Omental fat pad (tissue), 3 donors: ENCODE measurements at regions not wholly inside any gene's neighbourhood (a gene's known extent, or its start where the extent isn't known, plus 50 kb on each side); places are given as distances from the start of the nearest gene placed in this dataset.

ENCODE experiments used
- ATAC-seq: fragments of 150-250 bp; one replicate; pipeline ENCODE4 v1.9.1; 2016; ENCODE audit warnings: mild to moderate bottlenecking, moderate library complexity; ENCODE audit not compliant: low FRiP score
- DNase-seq: peaks from one replicate; pipeline ENCODE4 v3.0.0-alpha.2; 2019; ENCODE audit warnings: low spot score
- CTCF ChIP-seq, 3 donors: fragments of 450-650 bp; IDR thresholded peaks; one replicate each; pipeline ENCODE4 v1.5.1; 2016 to 2017; ENCODE audit warnings: antibody characterized with exemption in 3 of 3, mild to moderate bottlenecking in 3 of 3, moderate library complexity in 2 of 3

- TF ChIP-seq CTCF (IDR thresholded peaks at IDR 0.05): no peak
- ATAC-seq (no peak), DNase-seq (no peak)
Observed at GRCh38 chr9:111131211-111131610, 92.9 kb upstream of the LPAR1 start.

DNA sequence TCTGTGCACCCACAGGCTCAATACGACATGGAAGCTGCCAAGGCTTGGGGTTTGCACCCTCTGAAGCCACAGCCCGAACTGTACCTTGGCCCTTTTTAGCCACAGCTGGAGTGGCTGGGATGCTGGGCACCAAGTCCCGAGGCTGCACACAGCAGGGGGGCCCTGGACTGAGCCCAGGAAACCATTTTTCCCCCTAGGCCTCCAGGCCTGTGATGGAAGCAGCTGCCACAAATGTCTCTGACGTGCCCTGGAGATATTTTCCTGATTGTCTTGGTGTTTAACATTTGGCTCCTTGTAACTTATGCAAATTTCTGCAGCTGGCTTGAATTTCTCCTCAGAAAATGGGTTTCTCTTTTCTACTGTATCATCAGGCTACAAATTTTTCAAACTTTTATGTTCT is 82.3 kb upstream of the LPAR1 start:
- TF ChIP-seq CTCF (IDR thresholded peaks at IDR 0.05): no peak
- no peak for DNase-seq
- no peak for ATAC-seq

DNA sequence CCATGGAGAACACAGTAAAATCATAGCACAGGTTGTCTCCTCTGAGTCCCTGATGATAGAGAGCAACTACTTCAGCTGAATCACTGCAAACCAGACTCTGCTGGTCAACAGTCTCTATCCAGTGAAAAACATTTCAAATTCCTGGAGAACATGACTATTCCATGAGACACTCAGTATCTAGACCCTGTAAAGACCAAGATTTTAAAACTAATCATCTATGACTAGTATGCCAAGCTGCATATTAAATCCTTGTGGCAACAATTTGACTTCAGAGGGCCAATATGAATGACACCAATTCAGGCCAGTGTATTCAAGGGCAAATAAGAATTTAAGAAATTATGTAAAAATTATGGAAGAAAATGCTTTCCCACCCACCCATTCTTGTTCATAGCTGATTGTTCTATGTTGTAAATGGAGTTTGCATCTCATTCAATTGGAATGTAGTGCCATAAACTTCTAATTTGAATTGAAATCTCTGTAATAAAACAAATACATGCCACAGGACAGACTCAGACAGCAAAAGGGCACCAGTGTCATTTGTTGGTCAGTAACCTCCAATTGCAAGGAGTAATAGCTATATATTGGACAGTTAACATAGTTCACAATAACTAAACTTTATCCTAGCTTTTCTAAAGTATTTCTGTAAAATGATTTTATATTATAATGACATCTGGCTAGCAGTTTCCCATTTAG is 80.1 kb upstream of the LPAR1 start:
- DNase-seq (no peak), ATAC-seq (no peak)
- TF ChIP-seq CTCF (IDR thresholded peaks at IDR 0.05): no peak

DNA sequence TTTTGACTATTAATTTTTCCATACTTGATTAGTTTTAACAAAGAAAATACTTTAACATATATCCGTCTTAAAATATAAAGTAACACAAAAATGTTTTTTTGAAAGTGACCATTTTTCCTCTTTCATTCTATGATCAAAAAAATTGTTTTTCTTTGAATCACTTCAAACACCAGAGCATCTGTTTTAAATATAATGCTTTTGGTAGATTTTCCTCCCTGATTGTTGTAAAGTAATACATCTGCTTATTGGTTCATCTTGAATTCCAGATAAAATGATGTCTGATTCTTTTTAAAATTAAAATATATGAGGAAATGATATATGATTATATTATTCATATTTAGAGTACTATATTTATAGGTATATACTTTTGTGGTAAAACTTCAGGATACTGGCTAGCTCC is 76.2 kb upstream of the LPAR1 start:
- TF ChIP-seq CTCF (IDR thresholded peaks at IDR 0.05): no peak
- ATAC-seq (no peak), DNase-seq (no peak)

GRCh38 chr9:111113712-111114111 is 75.4 kb upstream of the LPAR1 start:
- no peak for ATAC-seq
- TF ChIP-seq CTCF (IDR thresholded peaks at IDR 0.05): no peak
- DNase-seq: no peak

GRCh38 chr9:111110805-111111204 is 72.5 kb upstream of the LPAR1 start:
- ATAC-seq (no peak), DNase-seq (no peak)
- TF ChIP-seq CTCF (IDR thresholded peaks at IDR 0.05): no peak

DNA sequence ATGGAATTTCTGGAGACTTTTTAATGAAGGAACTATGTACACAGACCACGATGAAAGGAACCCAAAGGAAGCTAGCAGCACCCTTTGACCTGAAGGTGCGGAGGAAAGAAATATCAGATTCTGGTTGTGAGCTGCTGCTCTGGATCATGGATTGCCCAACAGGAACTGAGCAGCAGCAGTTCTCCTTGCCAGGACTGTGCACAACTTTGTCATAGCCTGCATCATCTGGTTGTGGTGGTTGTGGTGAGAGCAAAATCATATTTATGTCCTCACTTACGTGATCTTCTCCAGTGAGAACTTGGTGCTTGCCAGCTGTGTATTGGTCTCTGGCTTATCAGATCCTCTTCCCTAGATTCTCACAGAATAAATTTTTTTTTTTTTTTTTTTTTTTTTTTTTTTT is 70.7 kb upstream of the LPAR1 start:
- DNase-seq: no peak
- no peak for ATAC-seq
- TF ChIP-seq CTCF (IDR thresholded peaks at IDR 0.05): no peak
